Activated CD4-positive, CD25-positive, alpha-beta regulatory T cell treated with anti-CD3 and anti-CD28 coated beads, Interleukin-2, amount 50 U/mL, for 16 hours (primary cell): ENCODE measurements at regions not wholly inside any gene's neighbourhood (a gene's known extent, or its start where the extent isn't known, plus 50 kb on each side); places are given as distances from the start of the nearest gene placed in this dataset.
"Not testable (repeated sequence)": the region's sequence is repeated elsewhere in the genome, so short reads cannot be mapped to it uniquely, and the experiment has no call there.

ENCODE experiments used
- DNase-seq: peaks from one replicate; pipeline ENCODE4 v3.0.0-alpha.2; 2020; ENCODE audit warnings: low read depth, low spot score

- no peak for DNase-seq
These were observed 517.0 kb upstream of the EPHA5 start for GRCh38 chr4:66187175-66187720.

- no peak for DNase-seq
These were observed 515.8 kb upstream of the EPHA5 start for GRCh38 chr4:66186095-66186494.

GRCh38 chr4:66182636-66183035, 512.3 kb upstream of the EPHA5 start:
- DNase-seq: no peak

DNA sequence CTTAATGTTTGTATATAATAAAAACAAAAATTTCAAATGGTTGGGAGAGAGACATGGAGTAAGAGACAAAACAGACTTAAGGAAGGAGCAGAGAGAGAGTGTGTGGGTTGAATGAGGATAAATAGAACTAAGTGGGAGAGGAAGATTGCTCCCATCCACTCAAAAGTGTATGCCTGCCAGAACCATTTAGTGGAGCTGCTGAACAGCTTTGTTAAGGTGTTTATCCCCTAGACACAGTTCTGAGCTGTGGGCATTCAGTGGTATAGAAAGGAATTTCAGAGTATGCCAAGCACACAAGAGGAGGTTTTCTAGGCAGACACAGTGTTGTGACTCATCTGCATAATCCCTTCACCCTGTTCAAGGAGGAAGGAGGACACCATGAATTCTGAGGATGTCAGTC, 508.6 kb upstream of the EPHA5 start:
- no peak for DNase-seq

GRCh38 chr4:66169341-66169740, 499.1 kb upstream of the EPHA5 start:
- no peak for DNase-seq

- no peak for DNase-seq
These were observed 494.6 kb upstream of the EPHA5 start for GRCh38 chr4:66164869-66165268.

DNA sequence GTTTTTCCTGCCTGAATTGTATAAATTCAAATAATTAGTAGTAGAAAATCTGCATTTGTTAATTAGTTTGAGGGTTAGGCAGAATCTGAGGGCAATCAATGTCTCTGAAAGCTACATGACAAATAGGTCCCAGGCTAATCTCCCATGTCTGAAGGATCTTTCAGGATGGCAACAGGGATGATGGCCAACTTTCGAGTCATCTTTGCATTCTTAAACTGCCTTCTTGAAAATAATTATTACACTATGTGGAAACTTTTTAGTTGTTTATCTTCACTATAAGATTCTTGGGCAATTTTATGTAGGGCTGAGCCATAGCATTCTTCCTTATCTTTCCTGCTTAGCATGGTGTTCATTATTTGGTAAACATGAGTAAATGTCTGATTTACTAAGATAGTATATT, 490.3 kb upstream of the EPHA5 start:
- no peak for DNase-seq

GRCh38 chr4:66157594-66157993, 487.3 kb upstream of the EPHA5 start:
- DNase-seq: no peak

DNA sequence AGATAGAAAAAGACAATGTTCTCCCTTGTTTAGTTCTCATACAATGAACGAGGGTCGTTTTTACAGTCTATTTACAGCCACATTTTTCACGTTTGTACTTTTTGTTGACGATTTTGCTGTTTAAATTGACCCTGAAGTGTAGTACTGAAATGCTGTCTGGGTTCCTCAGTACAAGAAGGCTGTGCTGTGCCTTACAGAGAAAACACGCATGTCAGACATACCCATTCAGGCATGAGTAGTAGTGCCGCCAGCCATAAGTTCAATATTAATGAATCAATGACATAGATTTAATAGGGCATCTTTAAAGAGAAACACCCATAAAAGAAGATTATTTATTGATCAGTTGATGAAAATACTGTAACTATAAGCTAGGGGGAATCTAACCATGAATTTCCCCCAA, 459.8 kb upstream of the EPHA5 start:
- no peak for DNase-seq

DNA sequence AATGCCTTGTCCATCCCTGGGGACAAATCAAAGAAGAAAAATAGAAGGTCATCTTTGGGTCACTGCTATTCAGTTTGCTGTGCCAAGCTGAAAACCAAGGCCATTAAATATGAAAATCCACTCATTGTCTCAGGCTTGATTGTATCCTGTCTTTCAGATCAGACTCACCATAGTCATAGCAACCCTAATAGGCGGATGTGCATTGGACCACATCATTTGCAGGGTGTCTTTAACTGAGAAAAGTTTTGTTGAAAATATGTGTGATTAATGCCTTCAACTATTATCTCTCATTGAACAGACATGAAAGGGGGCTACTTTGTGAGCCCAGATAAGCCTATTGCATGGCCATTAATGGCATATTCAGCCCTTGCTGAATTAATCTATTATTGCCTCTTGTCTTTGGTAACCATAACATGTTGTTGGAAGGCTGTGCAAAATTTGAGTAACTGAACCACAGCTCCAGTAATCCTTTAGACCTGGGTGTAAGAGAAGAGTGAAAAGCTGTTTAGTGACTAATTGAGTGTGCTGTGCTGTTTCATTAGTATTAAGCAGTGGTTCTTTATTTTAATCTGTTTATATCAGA, 453.6 kb upstream of the EPHA5 start:
- DNase-seq: no peak

DNA sequence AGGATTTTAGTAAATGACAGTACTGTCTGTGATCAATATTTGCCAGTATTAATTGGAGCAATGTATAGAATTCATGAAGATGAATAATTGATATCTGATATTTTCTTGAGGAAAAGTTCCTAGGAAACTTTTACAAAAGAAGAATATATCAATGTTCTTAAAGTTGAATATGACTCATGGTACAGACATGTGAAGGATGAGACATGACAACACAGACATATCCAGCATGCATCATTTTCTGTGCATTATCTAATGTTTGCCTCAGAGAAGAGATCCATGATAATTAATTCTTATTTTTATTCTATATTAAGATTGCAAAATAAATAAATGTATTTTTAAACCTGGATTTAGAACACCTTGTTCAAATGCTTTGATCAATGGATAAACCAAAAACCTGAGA, 452.9 kb upstream of the EPHA5 start:
- no peak for DNase-seq

DNA sequence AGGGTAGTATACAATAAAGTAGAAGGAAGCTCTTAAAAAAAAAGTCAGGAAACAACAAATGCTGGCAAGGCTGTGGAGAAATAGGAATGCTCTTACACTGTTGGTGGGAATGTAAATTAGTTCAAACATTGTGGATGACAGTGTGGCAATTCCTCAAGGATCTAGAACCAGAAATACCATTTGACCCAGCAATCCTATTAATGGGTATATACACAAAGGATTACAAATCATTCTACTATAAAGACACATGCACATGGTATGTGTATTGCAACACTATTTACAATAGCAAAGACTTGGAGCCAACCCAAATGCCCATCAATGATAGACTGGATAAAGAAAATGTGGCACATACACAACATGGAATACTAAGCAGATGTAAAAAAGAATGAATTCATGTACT, 444.9 kb upstream of the EPHA5 start:
- not testable (repeated sequence) for DNase-seq

GRCh38 chr4:66108898-66109297, 438.6 kb upstream of the EPHA5 start:
- DNase-seq: no peak

- DNase-seq: no peak
These were observed 426.9 kb upstream of the EPHA5 start for GRCh38 chr4:66097218-66097617.

GRCh38 chr4:66095065-66095464, 424.8 kb upstream of the EPHA5 start:
- no peak for DNase-seq

DNA sequence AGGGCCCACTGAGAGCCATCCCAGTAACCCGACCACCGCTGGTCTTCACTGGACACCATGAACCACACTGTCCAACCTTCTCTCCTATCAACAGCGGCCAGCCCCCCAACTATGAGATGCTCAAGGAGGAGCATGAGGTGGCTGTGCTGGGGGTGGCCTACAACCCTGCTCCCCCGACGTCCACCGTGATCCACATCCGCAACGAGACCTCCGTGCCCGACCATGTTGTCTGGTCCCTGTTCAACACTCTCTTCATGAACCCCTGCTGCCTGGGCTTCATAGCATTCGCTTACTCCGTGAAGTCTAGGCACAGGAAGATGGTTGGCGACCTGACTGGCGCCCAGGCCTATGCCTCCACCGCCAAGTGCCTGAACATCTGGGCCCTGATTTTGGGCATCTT, 423.8 kb upstream of the EPHA5 start:
- no peak for DNase-seq

- DNase-seq: no peak
These were observed 421.5 kb upstream of the EPHA5 start for GRCh38 chr4:66091786-66092185.

- DNase-seq: no peak
These were observed 403.7 kb upstream of the EPHA5 start for GRCh38 chr4:66073961-66074360.

DNA sequence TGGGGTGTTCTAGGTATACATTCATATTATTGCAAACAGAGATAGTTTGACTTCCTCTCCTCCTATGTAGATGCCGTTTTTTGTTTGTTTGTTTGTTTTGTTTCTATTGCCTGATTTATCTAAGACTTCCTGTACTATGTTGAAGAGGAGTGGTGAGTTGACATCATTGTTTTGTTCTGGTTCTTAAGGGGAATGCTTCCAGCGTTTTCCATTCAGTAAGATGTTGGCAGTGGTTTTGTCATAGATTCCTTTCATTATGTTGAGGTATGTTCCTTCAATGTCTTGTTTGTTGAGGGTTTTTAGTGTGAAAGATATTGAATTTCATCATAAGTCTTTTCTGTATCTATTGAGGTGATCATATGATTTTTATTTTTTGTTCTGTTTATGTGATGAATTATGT, 401.6 kb upstream of the EPHA5 start:
- DNase-seq: no peak

DNA sequence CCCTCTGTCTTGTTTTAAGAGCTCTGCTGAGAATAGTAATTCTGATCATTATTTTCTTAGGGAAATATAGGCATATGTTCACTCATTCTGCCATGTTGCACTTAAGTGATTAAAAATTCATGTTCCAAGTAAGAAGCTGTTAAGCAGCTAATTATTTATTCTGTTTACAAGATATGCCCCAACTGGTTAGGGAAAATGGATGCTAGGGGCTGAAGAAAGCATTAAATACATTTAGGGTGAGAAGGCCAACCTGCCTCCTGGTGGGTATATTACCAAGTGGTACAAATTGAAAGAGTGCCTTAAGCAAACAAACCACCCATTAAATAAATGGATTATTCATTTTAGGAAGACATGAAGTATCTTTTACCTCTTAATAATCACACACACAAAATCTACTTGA, 392.6 kb upstream of the EPHA5 start:
- no peak for DNase-seq

GRCh38 chr4:66062044-66062443, 391.8 kb upstream of the EPHA5 start:
- DNase-seq: no peak

DNA sequence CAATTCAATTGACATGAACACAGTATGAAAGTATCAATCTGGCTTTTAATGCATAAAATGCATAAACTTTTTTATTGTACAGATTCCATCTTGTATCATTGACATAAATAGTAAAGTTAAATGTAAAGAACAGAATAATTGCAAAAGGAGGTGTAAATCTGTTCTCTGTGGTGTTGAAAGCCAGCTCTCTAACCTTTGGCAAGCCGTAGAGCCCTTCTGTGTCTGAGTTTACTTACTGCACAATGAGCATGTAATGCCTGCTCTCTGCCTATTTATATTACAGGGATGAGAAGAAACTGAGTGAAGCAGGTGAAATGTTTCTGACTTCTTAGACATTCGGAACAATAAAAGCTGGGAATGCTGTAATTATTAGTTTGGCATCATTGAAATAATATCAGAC, 389.3 kb upstream of the EPHA5 start:
- DNase-seq: no peak

GRCh38 chr4:66059136-66059535, 388.8 kb upstream of the EPHA5 start:
- no peak for DNase-seq

DNA sequence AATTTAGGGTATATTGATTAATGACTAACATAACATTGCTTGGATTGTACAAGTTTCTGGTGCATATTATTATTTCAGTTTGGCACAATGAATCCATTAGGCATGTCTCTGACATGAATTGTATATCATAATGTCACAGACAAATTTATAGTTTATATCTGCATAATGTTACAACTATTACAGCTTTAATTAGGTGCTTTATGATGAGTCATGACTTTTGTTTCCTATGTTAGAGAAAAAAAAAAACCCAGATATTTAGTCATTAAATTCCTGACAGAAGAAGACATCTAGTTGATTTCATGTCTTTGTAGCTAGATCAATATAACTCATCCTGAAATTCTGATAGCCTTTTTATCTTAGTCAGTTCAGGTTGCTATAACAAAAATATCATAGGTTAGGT, 385.7 kb upstream of the EPHA5 start:
- no peak for DNase-seq
